Activated T-cell treated with anti-CD3 and anti-CD28 coated beads for 4 hours (primary cell): ENCODE measurements at regions not wholly inside any gene's neighbourhood (a gene's known extent, or its start where the extent isn't known, plus 50 kb on each side); places are given as distances from the start of the nearest gene placed in this dataset.
A peak's percentile ranks its signal among the peaks of the same experiment; 100 is the strongest.

Source experiments
- DNase-seq: peaks from one replicate; pipeline ENCODE4 v3.0.0-alpha.2; 2020

GRCh38 chr11:112543390-112543789, 282.7 kb upstream of the PLET1 start:
- DNase-seq, result no peak

- no peak for DNase-seq
These were observed 288.0 kb upstream of the PLET1 start for GRCh38 chr11:112548641-112549040.

- no peak for DNase-seq
These were observed 292.6 kb upstream of the PLET1 start for GRCh38 chr11:112553205-112553731.

- no peak for DNase-seq
These were observed 293.9 kb upstream of the PLET1 start for GRCh38 chr11:112554586-112554985.

- DNase-seq, result peak; percentile 69
These were observed 295.1 kb upstream of the PLET1 start for GRCh38 chr11:112555491-112556364.

GRCh38 chr11:112558691-112559090, 298.0 kb upstream of the PLET1 start:
- no peak for DNase-seq

- no peak for DNase-seq
These were observed 303.1 kb upstream of the PLET1 start for GRCh38 chr11:112563808-112564207.

- no peak for DNase-seq
These were observed 303.7 kb upstream of the PLET1 start for GRCh38 chr11:112564228-112564955.

- no peak for DNase-seq
These were observed 304.9 kb upstream of the PLET1 start for GRCh38 chr11:112565551-112565950.

GRCh38 chr11:112566124-112566523, 305.5 kb upstream of the PLET1 start:
- no peak for DNase-seq

- no peak for DNase-seq
These were observed 309.7 kb upstream of the PLET1 start for GRCh38 chr11:112570333-112570732.

- no peak for DNase-seq
These were observed 318.6 kb upstream of the PLET1 start for GRCh38 chr11:112579282-112579681.

- no peak for DNase-seq
These were observed 320.2 kb upstream of the PLET1 start for GRCh38 chr11:112580864-112581263.

- DNase-seq, result no peak
These were observed 321.1 kb upstream of the PLET1 start for GRCh38 chr11:112581747-112582146.

GRCh38 chr11:112582366-112582765, 321.7 kb upstream of the PLET1 start:
- DNase-seq, result no peak

GRCh38 chr11:112583261-112583893, 322.7 kb upstream of the PLET1 start:
- no peak for DNase-seq

GRCh38 chr11:112584672-112585071, 324.0 kb upstream of the PLET1 start:
- DNase-seq, result no peak

- DNase-seq, result no peak
These were observed 327.0 kb upstream of the PLET1 start for GRCh38 chr11:112587664-112588063.

GRCh38 chr11:112588252-112588694, 327.6 kb upstream of the PLET1 start:
- peak; percentile 14 for DNase-seq

- no peak for DNase-seq
These were observed 328.5 kb upstream of the PLET1 start for GRCh38 chr11:112589155-112589554.

- no peak for DNase-seq
These were observed 330.1 kb upstream of the PLET1 start for GRCh38 chr11:112590764-112591163.

- no peak for DNase-seq
These were observed 332.8 kb upstream of the PLET1 start for GRCh38 chr11:112593440-112593839.

GRCh38 chr11:112596324-112596723, 335.7 kb upstream of the PLET1 start:
- DNase-seq, result no peak
